Loucy (cell line): ENCODE measurements at regions not wholly inside any gene's neighbourhood (a gene's known extent, or its start where the extent isn't known, plus 50 kb on each side); places are given as distances from the start of the nearest gene placed in this dataset.
A peak's percentile ranks its signal among the peaks of the same experiment; 100 is the strongest.

Experiments
- H2AFZ ChIP-seq: fragments of 200-600 bp; sonication (generic); 2 replicates; pipeline ENCODE4 v1.6.0; 2016; ENCODE audit warnings: antibody characterized with exemption, mild to moderate bottlenecking, low read length, moderate library complexity
- H3F3A ChIP-seq: fragments of 200-600 bp; 2 replicates; pipeline ENCODE4 v1.6.0; 2016; ENCODE audit warnings: antibody characterized with exemption, low read depth, mild to moderate bottlenecking
- H3K27me3 ChIP-seq: fragments of 200-600 bp; sonication (generic); 2 replicates; pipeline ENCODE4 v1.6.1; 2014; ENCODE audit warnings: low read length, mild to moderate bottlenecking; ENCODE audit not compliant: insufficient read depth, poor library complexity, severe bottlenecking
- H3K36me3 ChIP-seq: fragments of 200-600 bp; sonication (generic); 2 replicates; pipeline ENCODE4 v1.6.1; 2016; ENCODE audit warnings: low read length; ENCODE audit not compliant: insufficient read depth
- H3K4me1 ChIP-seq: fragments of 200-600 bp; sonication (generic); 2 replicates; pipeline ENCODE4 v1.5.1; 2014; ENCODE audit warnings: low read length, mild to moderate bottlenecking; ENCODE audit not compliant: insufficient read depth, poor library complexity, severe bottlenecking
- H3K4me2 ChIP-seq: fragments of 200-600 bp; sonication (generic); 2 replicates; pipeline ENCODE4 v1.6.0; 2014; ENCODE audit warnings: antibody characterized with exemption, low read length, low read depth, mild to moderate bottlenecking; ENCODE audit not compliant: poor library complexity, severe bottlenecking
- H3K4me3 ChIP-seq: fragments of 200-600 bp; sonication (generic); 2 replicates; pipeline ENCODE4 v1.5.1; 2014; ENCODE audit warnings: low read length, mild to moderate bottlenecking, mixed read lengths; ENCODE audit not compliant: poor library complexity, severe bottlenecking
- H3K79me2 ChIP-seq: fragments of 200-600 bp; sonication (generic); 2 replicates; pipeline ENCODE4 v1.6.1; 2014; ENCODE audit warnings: low read length; ENCODE audit not compliant: insufficient read depth
- H3K9ac ChIP-seq: fragments of 200-600 bp; sonication (generic); 2 replicates; pipeline ENCODE4 v1.6.0; 2014; ENCODE audit warnings: mild to moderate bottlenecking, low read depth, low read length, moderate library complexity; ENCODE audit not compliant: poor library complexity, severe bottlenecking
- H3K9me2 ChIP-seq: fragments of 200-600 bp; sonication (generic); replicated peaks from 2 replicates; pipeline ENCODE4 v1.6.1; 2016; ENCODE audit warnings: low read depth, low read length, mixed read lengths
- H3K9me3 ChIP-seq: fragments of 200-600 bp; sonication (generic); 2 replicates; pipeline ENCODE4 v1.6.1; 2014; ENCODE audit warnings: mild to moderate bottlenecking, antibody characterized with exemption, low read length, low read depth; ENCODE audit not compliant: insufficient read depth
- H4K20me1 ChIP-seq: fragments of 200-600 bp; sonication (generic); 2 replicates; pipeline ENCODE4 v1.6.0; 2014; ENCODE audit warnings: antibody characterized with exemption, low read length, mild to moderate bottlenecking; ENCODE audit not compliant: insufficient read depth, poor library complexity, severe bottlenecking
- EZH2phosphoT487 ChIP-seq: fragments of 200-600 bp; IDR thresholded peaks from 2 replicates; pipeline ENCODE4 v1.6.1; 2018; ENCODE audit warnings: antibody characterized with exemption, mild to moderate bottlenecking, moderate library complexity, borderline replicate concordance
- TF ChIP-seq, protein P1 (sequence below): fragments of 200-600 bp; sonication (generic); conservative IDR thresholded peaks from 2 replicates; pipeline ENCODE4 v1.5.1; 2014; ENCODE audit warnings: mild to moderate bottlenecking, antibody characterized with exemption, low read length

DNA sequence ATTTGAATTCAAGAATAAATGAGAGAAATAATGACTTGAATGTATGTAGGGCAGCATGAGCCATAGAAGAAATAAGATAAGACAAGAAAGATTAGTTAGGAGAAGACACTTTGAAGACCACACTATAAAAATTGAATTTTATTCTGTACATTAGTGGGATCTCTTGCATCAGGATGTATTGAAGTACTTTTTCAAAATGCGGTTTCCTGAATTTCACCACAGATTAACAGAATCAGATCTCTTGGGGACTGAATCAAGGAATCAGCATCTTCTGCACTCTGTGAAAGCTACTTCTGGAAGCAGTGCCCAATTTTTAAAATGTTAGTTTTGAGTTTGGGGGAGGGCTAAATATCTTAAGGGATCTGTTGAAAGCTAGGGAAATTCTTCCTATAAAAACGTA lies 763.9 kb upstream of the GOLIM4 start:
- H3K27me3 ChIP-seq, result peaks cover 95% of the 10 kb centered on the region

GRCh38 chr3:168859143-168859542 lies 763.4 kb upstream of the GOLIM4 start:
- Histone ChIP-seq H3K9ac (no peak overlapping the region), H3K9me3 (no peaks in the 10 kb centered on the region), H3F3A (no peaks in the 10 kb centered on the region), H3K36me3 (no peaks in the 10 kb centered on the region), H3K4me2 (no peak overlapping the region), H3K4me1 (peaks cover 3% of the 10 kb centered on the region), H2AFZ (no peak overlapping the region), H3K79me2 (no peaks in the 10 kb centered on the region), H3K9me2 (no peaks in the 10 kb centered on the region), H3K4me3 (no peak overlapping the region), H3K27me3 (peaks cover 95% of the 10 kb centered on the region), H4K20me1 (no peaks in the 10 kb centered on the region)
- TF ChIP-seq, protein P1, sequence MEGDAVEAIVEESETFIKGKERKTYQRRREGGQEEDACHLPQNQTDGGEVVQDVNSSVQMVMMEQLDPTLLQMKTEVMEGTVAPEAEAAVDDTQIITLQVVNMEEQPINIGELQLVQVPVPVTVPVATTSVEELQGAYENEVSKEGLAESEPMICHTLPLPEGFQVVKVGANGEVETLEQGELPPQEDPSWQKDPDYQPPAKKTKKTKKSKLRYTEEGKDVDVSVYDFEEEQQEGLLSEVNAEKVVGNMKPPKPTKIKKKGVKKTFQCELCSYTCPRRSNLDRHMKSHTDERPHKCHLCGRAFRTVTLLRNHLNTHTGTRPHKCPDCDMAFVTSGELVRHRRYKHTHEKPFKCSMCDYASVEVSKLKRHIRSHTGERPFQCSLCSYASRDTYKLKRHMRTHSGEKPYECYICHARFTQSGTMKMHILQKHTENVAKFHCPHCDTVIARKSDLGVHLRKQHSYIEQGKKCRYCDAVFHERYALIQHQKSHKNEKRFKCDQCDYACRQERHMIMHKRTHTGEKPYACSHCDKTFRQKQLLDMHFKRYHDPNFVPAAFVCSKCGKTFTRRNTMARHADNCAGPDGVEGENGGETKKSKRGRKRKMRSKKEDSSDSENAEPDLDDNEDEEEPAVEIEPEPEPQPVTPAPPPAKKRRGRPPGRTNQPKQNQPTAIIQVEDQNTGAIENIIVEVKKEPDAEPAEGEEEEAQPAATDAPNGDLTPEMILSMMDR, result no peak
- TF ChIP-seq EZH2phosphoT487, result no peak

More for the DNA sequence above, 763.9 kb upstream of the GOLIM4 start:
- H3F3A ChIP-seq, result no peaks in the 10 kb centered on the region
- no peaks in the 10 kb centered on the region for H3K79me2 ChIP-seq
- TF ChIP-seq, protein P1, result no peak
- peak; percentile 72; the same call in 1 of the 2 replicates for TF ChIP-seq EZH2phosphoT487
- H3K4me1 ChIP-seq, result peaks cover 3% of the 10 kb centered on the region
- H3K9me2 ChIP-seq, result no peaks in the 10 kb centered on the region
- no peak overlapping the region for H3K4me3 ChIP-seq
- no peak overlapping the region for H2AFZ ChIP-seq
- no peaks in the 10 kb centered on the region for H3K36me3 ChIP-seq
- H4K20me1 ChIP-seq, result no peaks in the 10 kb centered on the region
- no peak overlapping the region for H3K4me2 ChIP-seq
- no peak overlapping the region for H3K9ac ChIP-seq
- H3K9me3 ChIP-seq, result no peaks in the 10 kb centered on the region

DNA sequence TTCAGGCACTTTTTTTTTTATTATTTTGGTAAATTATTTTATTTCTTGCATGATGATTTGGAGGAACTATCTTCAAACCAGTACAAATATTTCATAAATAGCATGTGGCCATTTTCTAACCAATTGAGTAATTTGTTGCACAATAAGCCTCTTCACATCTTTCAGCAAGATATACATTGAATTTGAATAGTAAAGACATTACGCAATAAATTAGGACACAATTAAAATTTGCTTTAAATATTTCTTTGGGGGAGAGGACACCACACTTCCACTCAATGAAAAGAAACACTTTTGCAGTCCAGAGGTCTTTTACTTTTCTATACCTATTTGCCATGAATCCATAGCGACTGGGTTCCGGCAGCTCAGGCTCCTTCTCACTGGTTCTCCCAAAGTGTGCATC lies 762.6 kb upstream of the GOLIM4 start:
- H3K4me1 ChIP-seq, result peaks cover 3% of the 10 kb centered on the region
- peaks cover 93% of the 10 kb centered on the region for H3K27me3 ChIP-seq
- H3K79me2 ChIP-seq, result no peaks in the 10 kb centered on the region
- H3K9me2 ChIP-seq, result no peaks in the 10 kb centered on the region
- H2AFZ ChIP-seq, result no peak overlapping the region
- H3K4me3 ChIP-seq, result no peak overlapping the region
- H3K4me2 ChIP-seq, result no peak overlapping the region
- no peaks in the 10 kb centered on the region for H3K36me3 ChIP-seq
- no peak for TF ChIP-seq EZH2phosphoT487
- TF ChIP-seq, protein P1, result no peak
- H3K9ac ChIP-seq, result no peak overlapping the region
- H3F3A ChIP-seq, result no peaks in the 10 kb centered on the region
- H4K20me1 ChIP-seq, result no peaks in the 10 kb centered on the region
- no peaks in the 10 kb centered on the region for H3K9me3 ChIP-seq
